Peyer's patch (tissue), 4 donors: ENCODE measurements at regions not wholly inside any gene's neighbourhood (a gene's known extent, or its start where the extent isn't known, plus 50 kb on each side); places are given as distances from the start of the nearest gene placed in this dataset.

Experiments used
- POLR2A ChIP-seq, 2 donors: fragments of 450-650 bp; IDR thresholded peaks; one replicate each; pipeline ENCODE4 v1.5.1; 2017; ENCODE audit warnings: antibody characterized with exemption in 2 of 2, mild to moderate bottlenecking in 2 of 2, moderate library complexity in 2 of 2
- TF ChIP-seq, protein P1 (sequence below), 6 experiments: fragments of 450-650 bp in 4 of 6; fragments of 200-600 bp in 2 of 6; sonication (generic) in 1 of 6; IDR thresholded peaks; one replicate each; pipeline ENCODE4 v1.5.1; 2017 to 2019; ENCODE audit warnings: antibody characterized with exemption in 6 of 6, mild to moderate bottlenecking in 3 of 6, moderate library complexity in 1 of 6

DNA sequence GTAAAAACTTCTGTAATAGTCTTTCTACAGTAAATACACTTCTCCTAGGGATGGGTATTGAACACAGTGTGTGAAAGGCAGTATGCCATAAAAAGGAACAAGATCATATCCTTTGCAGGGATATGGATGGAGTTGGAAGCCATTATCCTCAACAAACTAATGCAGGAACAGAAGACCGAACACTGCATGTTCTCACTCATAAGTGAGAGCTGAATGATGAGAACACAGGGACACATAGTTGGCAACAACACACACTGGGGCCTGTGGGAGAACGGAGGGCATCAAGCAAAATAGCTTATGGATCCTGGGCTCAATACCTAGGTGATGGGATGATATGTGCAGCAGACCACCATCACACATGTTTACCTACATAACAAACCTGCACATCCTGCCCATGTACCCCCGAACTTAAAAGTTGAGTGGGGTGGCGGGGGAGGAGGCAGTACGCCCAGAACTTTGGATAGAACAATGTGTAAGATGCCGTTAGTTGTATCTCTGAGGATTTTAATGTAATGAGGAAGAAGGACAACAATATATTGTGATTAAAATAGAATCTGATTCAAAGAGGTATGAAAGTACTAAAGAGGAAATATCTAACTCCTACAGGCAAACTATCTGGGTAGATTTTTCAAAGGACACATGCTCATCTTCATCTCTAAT, 183.2 kb downstream of the NDFIP2 start:
- TF ChIP-seq, protein P1, sequence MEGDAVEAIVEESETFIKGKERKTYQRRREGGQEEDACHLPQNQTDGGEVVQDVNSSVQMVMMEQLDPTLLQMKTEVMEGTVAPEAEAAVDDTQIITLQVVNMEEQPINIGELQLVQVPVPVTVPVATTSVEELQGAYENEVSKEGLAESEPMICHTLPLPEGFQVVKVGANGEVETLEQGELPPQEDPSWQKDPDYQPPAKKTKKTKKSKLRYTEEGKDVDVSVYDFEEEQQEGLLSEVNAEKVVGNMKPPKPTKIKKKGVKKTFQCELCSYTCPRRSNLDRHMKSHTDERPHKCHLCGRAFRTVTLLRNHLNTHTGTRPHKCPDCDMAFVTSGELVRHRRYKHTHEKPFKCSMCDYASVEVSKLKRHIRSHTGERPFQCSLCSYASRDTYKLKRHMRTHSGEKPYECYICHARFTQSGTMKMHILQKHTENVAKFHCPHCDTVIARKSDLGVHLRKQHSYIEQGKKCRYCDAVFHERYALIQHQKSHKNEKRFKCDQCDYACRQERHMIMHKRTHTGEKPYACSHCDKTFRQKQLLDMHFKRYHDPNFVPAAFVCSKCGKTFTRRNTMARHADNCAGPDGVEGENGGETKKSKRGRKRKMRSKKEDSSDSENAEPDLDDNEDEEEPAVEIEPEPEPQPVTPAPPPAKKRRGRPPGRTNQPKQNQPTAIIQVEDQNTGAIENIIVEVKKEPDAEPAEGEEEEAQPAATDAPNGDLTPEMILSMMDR (IDR thresholded peaks at IDR 0.05) = no peak
- no peak for TF ChIP-seq POLR2A (IDR thresholded peaks at IDR 0.05)
